A673 (cell line): ENCODE measurements at regions not wholly inside any gene's neighbourhood (a gene's known extent, or its start where the extent isn't known, plus 50 kb on each side); places are given as distances from the start of the nearest gene placed in this dataset.

Experiments
- CTCF ChIP-seq: fragments of 300-800, 200-600 bp; sonication (generic); conservative IDR thresholded peaks from 2 replicates; pipeline ENCODE4 v1.5.1; 2017; ENCODE audit warnings: low read depth, mild to moderate bottlenecking, antibody characterized with exemption, low read length, moderate library complexity, mixed read lengths
- EZH2 ChIP-seq: fragments of 200-600 bp; sonication (generic); IDR thresholded peaks from 2 replicates; pipeline ENCODE4 v1.6.1; 2017; ENCODE audit warnings: borderline replicate concordance, low read depth, mild to moderate bottlenecking, mixed read lengths, antibody characterized with exemption, low read length; ENCODE audit not compliant: poor library complexity, severe bottlenecking

GRCh38 chr4:123705419-123705818 is 308.8 kb downstream of the SPRY1 start:
- TF ChIP-seq EZH2 (no peak), CTCF (no peak)
